Stimulated activated effector memory CD8-positive, alpha-beta T cell treated with anti-CD3 and anti-CD28 coated beads, Interleukin-12 subunit alpha, Interleukin-12 subunit beta, amount 100 ng/mL, for 72 hours (primary cell): ENCODE measurements at regions not wholly inside any gene's neighbourhood (a gene's known extent, or its start where the extent isn't known, plus 50 kb on each side); places are given as distances from the start of the nearest gene placed in this dataset.
A peak's percentile ranks its signal among the peaks of the same experiment; 100 is the strongest.

Source experiments
- ATAC-seq: fragments of 150-1000 bp; cut with Tn5 transposase; 2 replicates; pipeline ENCODE4 v1.10.0; 2021
- DNase-seq, 2 donors: peaks; one replicate each; pipeline ENCODE4 v3.0.0; 2021 to 2022; ENCODE audit warnings: low spot score in 2 of 2
- H3K27ac Mint-ChIP-seq: one replicate; pipeline ENCODE4 v1.8.0; 2022; ENCODE audit warnings: mild to moderate bottlenecking, mixed read lengths
- H3K36me3 Mint-ChIP-seq: one replicate; pipeline ENCODE4 v1.8.0; 2022; ENCODE audit warnings: mild to moderate bottlenecking, mixed read lengths
- H3K4me1 Mint-ChIP-seq: one replicate; pipeline ENCODE4 v1.8.0; 2022; ENCODE audit warnings: mixed read lengths
- H3K4me3 Mint-ChIP-seq: one replicate; pipeline ENCODE4 v1.8.0; 2022; ENCODE audit warnings: mild to moderate bottlenecking, mixed read lengths
- H3K9me3 Mint-ChIP-seq: one replicate; pipeline ENCODE4 v1.8.0; 2022; ENCODE audit warnings: mixed read lengths

DNA sequence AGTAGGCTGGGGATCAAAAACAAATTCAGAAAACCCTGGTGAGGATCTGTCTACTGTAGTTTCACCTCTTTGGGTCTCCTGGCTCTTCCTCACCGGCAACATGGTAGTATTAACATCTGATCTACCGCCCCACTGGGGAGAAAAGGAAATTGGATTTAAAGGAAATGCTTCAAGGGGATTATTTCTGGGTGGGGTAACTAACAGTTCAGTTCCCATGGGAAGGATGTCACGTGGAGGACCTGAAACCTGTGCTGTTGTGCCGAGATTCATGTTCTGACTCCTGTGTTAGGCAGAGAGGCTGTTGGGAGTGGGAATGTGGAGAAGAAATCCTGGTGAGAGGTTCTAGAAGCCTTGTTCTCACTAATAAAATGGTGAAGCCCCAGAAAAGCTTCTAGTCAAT is 254.4 kb downstream of the BCOR start:
- DNase-seq: no peak
- no peaks in the 10 kb centered on the region for H3K9me3 Mint-ChIP-seq
- ATAC-seq: no peak
- H3K4me1 Mint-ChIP-seq: peaks cover 6% of the 10 kb centered on the region
- H3K4me3 Mint-ChIP-seq: no peak overlapping the region
- peaks cover 15% of the 10 kb centered on the region for H3K36me3 Mint-ChIP-seq
- no peak overlapping the region for H3K27ac Mint-ChIP-seq

DNA sequence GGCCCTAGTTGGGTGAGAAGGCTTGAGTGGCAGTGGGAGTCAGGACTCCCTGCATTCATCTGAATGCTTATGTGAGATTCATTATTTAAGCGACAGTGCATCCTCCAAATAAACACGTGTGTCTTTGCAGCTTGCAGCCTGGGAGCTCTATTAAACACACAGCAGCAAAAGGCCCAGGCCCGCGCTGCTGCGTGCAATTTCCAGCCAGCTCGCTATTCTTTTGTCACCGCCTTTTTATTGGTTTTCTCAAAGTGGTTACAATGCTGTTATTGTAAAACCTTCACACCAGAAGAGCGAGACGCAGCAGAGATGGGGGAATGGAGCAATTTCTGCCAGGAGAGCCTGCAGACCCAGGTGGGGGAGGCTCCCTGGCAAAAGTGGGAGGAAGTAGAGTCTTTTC is 252.5 kb downstream of the BCOR start:
- Mint-ChIP-seq H3K36me3 (peaks cover 33% of the 10 kb centered on the region), H3K4me1 (peaks cover 11% of the 10 kb centered on the region), H3K4me3 (no peak overlapping the region), H3K9me3 (no peaks in the 10 kb centered on the region), H3K27ac (no peak overlapping the region)
- no peak for DNase-seq
- no peak for ATAC-seq

DNA sequence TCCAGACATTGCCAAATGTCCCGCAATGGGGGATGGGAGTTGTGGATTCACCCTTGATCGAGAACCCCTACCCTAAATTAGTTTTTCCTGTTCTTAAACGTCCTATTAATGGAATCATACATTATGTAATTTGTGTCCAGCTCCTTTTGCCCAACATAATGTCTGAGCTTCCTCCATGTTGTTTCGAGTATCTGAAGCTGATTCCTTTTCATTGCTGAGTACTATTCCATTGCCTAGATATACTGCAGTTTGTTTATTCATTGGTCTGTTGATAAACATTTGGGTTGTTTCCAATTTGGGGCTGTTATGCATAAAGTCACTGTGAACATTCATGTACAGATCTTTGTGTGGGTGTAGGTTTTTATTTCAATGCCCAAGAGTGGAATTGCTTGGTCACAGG is 251.3 kb downstream of the BCOR start:
- H3K27ac Mint-ChIP-seq: no peak overlapping the region
- ATAC-seq: no peak
- peaks cover 22% of the 10 kb centered on the region for H3K4me1 Mint-ChIP-seq

DNA sequence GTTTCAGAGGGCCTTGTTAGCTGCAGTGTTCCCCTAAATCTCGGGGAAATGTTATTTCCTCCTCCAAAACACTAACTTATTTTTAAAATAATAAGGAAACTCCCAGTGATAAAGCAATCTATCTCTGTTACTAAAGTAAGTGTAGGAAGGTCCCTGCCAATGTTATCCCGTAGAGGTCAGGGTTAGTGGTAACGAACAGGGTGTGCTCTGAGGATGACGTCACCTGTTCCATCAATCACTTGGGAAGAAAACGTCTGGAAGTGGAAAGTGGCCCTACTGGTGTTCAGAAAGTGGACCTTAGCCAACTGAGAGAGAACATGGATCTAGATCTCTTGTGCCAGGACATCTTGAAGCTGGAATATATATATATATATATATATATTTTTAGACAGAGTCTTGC is 249.5 kb downstream of the BCOR start:
- Mint-ChIP-seq H3K9me3 (no peaks in the 10 kb centered on the region), H3K4me1 (peaks cover 28% of the 10 kb centered on the region), H3K4me3 (no peak overlapping the region), H3K27ac (no peak overlapping the region), H3K36me3 (peaks cover 57% of the 10 kb centered on the region)
- DNase-seq (no peak), ATAC-seq (no peak)

More for the DNA sequence above, 251.3 kb downstream of the BCOR start:
- no peaks in the 10 kb centered on the region for H3K9me3 Mint-ChIP-seq
- no peak for DNase-seq
- peaks cover 39% of the 10 kb centered on the region for H3K36me3 Mint-ChIP-seq
- no peak overlapping the region for H3K4me3 Mint-ChIP-seq

DNA sequence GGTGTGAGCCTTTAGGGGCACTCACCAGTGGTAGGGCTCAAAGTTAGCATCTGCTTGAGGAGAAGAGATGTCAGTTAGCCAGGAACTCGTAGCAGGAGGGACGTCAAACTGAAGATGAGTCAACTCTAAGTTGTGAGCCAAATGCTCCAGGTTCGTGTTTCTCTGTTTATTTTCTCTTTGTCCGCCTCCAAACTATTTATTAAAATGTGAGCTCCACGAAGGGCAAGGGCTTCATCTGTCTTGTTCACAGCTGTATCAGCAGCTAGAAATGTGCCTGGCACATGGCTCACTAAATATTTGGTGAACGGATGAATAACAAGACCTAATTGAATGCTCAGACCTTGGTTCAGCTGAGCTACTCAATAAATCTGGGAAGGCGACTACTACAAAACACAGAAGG is 248.9 kb downstream of the BCOR start:
- Mint-ChIP-seq H3K36me3 (peaks cover 63% of the 10 kb centered on the region), H3K4me1 (peaks cover 33% of the 10 kb centered on the region), H3K4me3 (no peak overlapping the region), H3K27ac (no peak overlapping the region), H3K9me3 (no peaks in the 10 kb centered on the region)
- ATAC-seq (no peak), DNase-seq (no peak)

DNA sequence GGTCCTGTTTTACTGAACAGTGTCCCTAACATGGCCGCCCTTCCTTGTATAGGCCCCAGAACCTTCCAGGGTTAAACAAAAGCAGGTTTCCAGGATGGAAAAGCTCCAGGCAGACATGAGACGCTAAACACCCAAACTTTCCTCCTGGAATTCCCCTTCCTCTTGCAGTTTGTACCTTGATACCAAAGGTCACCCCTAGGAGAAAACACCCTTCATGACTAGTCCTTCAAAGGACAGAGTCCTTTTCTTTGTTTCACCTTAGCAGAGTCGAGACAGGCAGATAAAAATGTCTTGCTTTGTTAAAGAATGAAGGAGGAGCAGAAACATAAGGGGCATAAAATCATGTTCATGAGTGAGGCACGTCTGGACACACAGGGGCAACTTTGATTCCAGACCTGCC is 247.5 kb downstream of the BCOR start:
- Mint-ChIP-seq H3K4me3 (no peak overlapping the region), H3K27ac (peak overlapping the region; percentile 54), H3K36me3 (peaks cover 76% of the 10 kb centered on the region), H3K4me1 (peaks cover 35% of the 10 kb centered on the region), H3K9me3 (no peaks in the 10 kb centered on the region)
- ATAC-seq (no peak), DNase-seq (no peak)

DNA sequence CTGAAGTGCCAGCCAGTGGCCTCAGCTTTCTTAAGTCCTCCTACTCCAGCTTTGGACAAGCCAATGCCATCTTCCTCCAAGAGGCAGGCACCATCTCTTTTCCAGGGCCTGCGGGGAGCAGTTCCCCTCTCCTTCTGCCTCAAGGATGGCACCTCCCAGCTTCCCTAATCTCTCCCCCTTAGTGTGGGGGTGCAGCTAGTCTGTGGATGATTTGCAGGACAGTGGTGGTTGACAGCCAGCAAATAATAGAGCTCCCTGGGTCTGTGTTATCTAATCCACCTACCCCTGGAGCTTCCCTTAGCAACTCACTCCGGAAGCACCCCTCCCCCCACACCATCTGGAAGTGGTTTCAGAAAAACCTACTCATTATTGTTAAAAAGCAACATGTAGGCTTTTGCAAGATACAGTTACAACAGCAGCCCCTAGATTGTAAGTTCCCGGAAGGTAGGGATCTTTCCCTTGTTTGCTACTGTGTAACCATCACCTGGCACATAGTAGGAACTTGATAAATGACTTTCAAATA is 247.1 kb downstream of the BCOR start:
- ATAC-seq (no peak), DNase-seq (no peak)
- H3K27ac Mint-ChIP-seq: no peak overlapping the region
- H3K36me3 Mint-ChIP-seq: peaks cover 80% of the 10 kb centered on the region
- peaks cover 35% of the 10 kb centered on the region for H3K4me1 Mint-ChIP-seq
- H3K4me3 Mint-ChIP-seq: peak overlapping the region; percentile 85
- H3K9me3 Mint-ChIP-seq: no peaks in the 10 kb centered on the region

DNA sequence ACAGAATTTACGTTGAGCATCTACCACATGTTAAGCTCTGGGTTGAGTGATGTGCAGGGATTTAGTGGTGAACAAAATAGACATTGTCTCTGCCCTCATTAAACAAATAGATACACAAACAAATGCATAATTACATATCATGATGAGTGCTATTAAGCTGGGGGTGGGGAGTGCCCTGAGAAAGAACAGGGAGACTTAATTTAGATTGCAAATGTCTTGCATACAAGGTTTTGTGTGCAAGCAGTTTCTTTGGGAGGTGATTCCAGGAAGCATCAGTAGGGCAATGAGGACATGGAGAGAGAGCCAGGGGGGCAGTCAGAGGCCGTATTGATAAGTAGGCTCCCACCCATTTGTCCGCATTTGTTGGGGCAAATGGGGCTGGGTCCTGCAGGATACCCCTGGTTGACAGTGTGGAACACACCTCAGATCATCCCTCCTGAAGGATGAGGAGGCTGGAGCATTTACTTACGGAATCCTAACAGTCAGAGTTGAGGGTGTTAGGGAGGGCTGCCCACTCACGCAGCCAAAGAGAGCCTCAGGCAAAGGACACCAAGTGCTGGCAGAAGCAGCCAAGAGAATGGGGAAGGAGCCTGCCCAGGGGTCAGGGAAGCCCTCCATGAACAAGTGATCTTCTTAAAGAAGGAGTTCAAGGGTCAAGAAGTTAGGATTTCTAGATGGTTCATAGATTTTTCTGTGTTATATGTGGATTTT is 245.9 kb downstream of the BCOR start:
- DNase-seq: no peak
- ATAC-seq: no peak
- peak overlapping the region; percentile 26 for H3K27ac Mint-ChIP-seq
- peak overlapping the region; percentile 85 for H3K4me3 Mint-ChIP-seq
- H3K4me1 Mint-ChIP-seq: peaks cover 38% of the 10 kb centered on the region
- H3K9me3 Mint-ChIP-seq: no peaks in the 10 kb centered on the region
- peaks cover 79% of the 10 kb centered on the region for H3K36me3 Mint-ChIP-seq

DNA sequence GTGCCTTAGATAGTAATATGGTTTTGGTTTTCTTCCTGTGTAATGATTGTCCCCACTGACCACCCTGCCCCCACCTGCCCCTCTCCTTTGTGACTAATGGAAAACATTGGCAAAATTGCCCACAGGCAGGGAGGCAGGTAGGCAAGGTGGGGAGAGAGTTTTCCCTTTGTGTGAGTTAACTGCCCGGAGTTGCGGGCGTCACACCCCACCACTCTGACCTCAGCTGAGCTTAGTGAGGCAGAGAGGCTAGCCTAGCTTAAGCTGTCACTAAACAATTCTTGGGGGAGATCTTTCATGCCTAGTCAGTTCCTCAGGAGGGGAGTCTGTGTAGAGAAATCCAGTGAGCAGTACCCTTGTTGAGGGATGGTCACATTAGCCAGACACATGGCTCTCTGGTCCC is 245.3 kb downstream of the BCOR start:
- no peak for ATAC-seq
- H3K36me3 Mint-ChIP-seq: peaks cover 73% of the 10 kb centered on the region
- H3K27ac Mint-ChIP-seq: peak overlapping the region; percentile 26
- peak overlapping the region; percentile 85 for H3K4me3 Mint-ChIP-seq
- H3K9me3 Mint-ChIP-seq: no peaks in the 10 kb centered on the region
- DNase-seq: no peak
- H3K4me1 Mint-ChIP-seq: peaks cover 40% of the 10 kb centered on the region

DNA sequence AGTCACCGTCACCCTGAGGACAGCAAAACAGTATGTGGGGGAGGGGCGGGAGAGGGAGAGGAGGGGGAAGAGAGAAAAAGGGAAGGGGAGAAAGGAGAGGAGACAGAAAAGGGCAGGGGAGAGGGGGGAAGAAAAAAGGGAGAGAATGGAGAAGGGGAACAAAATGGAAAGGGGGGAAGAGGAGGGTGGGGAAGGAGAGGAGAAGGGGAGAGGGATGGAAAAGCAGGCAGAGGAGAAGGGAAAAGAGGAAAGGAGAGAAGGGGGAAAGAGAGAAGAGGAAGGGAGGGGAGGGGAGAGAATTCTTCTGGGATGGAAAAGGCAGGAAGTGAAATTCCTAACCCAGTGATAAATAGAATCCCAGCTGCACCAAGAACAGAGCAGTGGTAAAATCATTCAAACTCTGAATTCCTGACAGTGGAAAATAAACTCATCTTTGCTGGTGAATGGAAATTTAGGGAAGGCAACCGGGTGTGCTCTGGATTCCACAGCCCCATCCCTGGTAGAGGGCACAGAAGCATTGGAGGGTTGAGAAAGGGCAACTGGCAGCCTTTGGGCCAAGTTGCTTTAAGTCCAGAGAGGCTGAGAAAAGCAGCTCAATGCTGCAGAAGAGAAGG is 244.2 kb downstream of the BCOR start:
- peak overlapping the region; percentile 85 for H3K4me3 Mint-ChIP-seq
- H3K27ac Mint-ChIP-seq: peak overlapping the region; percentile 98
- ATAC-seq: no peak
- H3K36me3 Mint-ChIP-seq: peaks cover 64% of the 10 kb centered on the region
- no peak for DNase-seq
- H3K4me1 Mint-ChIP-seq: peaks cover 46% of the 10 kb centered on the region
- no peaks in the 10 kb centered on the region for H3K9me3 Mint-ChIP-seq

DNA sequence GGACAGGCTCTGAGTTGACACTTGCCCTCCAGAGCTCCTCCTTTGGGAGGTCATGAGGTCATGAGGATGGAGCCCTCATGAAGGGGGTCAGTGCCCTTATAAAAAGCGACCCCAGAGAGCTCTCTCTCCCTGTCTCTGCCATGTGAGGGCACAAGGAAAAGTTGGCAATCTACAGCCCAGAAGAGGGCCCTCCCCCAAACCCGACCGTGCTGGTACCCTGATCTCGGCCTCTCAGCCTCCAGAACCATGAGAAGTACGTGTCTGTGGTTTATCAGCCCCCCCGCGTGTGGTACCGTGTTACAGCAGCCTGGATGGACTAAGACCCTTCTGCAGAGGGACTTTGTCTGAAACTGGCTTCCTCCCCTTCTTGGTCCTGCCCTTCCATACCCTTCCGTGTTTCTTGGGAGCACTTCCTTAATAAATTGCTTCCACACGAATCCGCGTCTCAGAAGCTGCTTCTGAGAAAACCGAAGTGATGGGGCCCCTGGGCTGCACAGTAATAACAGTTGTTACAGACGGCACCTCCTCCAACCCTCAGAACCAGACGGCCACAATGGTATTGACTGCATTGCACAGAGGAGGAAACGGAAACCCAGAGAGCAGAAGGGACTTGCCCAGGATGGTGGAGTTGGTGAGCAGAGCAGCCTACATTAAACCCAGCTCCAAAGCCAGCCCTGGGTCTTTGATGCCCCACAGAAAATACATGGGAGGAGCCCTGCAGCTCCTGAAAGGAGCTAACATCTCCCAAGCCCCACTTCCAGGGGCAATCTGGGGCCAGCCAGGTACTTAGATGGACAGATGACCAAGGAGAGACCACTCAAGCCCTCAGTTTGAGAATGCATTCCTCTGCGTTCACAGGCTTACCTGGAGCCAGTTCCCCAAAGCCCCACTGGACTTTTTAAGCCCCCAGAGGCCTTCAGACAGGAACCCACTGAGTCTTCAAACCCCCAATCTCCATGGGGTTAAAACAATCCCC is 242.7 kb downstream of the BCOR start:
- Mint-ChIP-seq H3K9me3 (no peaks in the 10 kb centered on the region), H3K36me3 (peaks cover 52% of the 10 kb centered on the region), H3K27ac (peak overlapping the region; percentile 98), H3K4me3 (peak overlapping the region; percentile 85), H3K4me1 (peaks cover 44% of the 10 kb centered on the region)
- ATAC-seq (peak; percentile 90), DNase-seq (peak; percentile 41 to 81)

DNA sequence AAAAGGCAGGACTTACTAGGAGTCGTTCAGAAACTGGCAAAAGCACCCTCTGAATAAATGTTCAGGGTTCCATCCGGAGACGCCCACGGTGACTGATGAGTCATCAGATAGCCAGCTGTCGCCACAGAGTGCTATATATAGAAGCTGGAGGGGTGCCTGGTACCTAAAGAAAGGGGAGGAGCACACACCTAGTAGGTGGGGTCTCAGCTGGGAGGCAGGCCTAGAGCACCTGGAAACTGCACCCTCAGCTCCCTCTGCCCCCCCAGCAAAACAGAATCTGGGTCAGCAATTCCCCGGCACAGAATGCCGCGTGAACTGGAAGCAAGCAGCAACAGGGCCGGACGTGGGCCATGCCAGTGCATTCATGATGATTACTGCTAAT is 242.0 kb downstream of the BCOR start:
- Mint-ChIP-seq H3K4me3 (peak overlapping the region; percentile 85), H3K4me1 (peaks cover 44% of the 10 kb centered on the region), H3K9me3 (no peaks in the 10 kb centered on the region), H3K27ac (peak overlapping the region; percentile 98), H3K36me3 (peaks cover 56% of the 10 kb centered on the region)
- peak; percentile 64 for ATAC-seq
- peak; percentile 48 to 82 for DNase-seq

DNA sequence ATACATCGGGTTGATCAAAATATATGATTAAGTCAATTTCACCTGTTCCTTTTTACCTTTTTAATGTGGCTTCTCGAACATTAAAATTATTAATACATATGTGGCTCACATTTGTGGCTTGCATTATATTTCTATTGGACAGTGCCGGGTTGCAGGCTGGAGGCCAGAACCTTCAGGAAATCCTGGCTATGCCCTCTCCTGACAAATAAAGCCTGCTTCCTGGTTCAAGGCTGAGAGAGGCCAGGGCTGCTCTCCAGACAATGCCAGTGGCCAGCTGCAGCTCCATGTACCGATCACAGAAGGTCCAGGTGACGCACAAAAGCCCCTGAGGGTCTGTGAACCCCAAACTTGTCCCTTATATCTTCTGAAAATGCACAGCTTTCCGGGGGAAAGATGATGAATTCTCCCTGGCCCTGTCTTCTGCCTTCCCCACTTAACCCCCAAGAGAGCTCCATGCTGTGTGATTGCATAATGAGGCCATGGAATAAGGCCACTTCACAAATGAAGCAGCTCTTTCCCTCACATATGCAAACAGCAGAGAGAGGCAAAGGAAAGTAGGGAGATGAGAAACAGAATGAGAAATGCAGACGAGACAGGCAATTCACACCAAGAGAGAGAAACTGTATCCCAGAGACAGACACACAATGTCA is 241.2 kb downstream of the BCOR start:
- ATAC-seq (no peak), DNase-seq (no peak)
- Mint-ChIP-seq H3K4me1 (peaks cover 46% of the 10 kb centered on the region), H3K9me3 (no peaks in the 10 kb centered on the region), H3K4me3 (peak overlapping the region; percentile 85), H3K36me3 (peaks cover 51% of the 10 kb centered on the region), H3K27ac (peak overlapping the region; percentile 98)

DNA sequence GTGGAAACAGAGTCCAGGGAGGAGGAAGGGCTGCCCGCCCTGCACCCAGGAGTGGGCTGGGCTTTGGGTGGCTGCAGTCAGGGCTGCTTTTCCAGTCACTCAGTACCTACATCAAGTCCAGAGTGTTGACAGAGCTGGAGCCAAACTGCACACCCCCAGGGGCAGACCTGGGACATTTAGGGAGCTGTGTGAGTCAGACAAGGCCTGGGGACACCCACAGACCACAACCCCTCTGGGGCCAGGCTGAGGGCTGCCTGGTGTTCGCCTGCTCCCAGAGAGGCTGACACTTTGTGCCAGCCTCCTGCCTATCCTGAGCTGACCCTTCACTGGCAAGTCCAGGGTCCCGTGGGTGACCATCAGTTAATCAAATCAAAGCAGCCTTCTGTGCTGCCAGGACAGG is 240.0 kb downstream of the BCOR start:
- Mint-ChIP-seq H3K27ac (peak overlapping the region; percentile 96), H3K4me1 (peaks cover 49% of the 10 kb centered on the region), H3K36me3 (peaks cover 39% of the 10 kb centered on the region), H3K9me3 (no peaks in the 10 kb centered on the region), H3K4me3 (peak overlapping the region; percentile 59)
- ATAC-seq (peak; percentile 27), DNase-seq (peak; percentile 10 to 53)
